GM21576 (cell line): ENCODE measurements at regions not wholly inside any gene's neighbourhood (a gene's known extent, or its start where the extent isn't known, plus 50 kb on each side); places are given as distances from the start of the nearest gene placed in this dataset.
"Not testable (repeated sequence)": the region's sequence is repeated elsewhere in the genome, so short reads cannot be mapped to it uniquely, and the experiment has no call there.

ENCODE experiments used
- ATAC-seq: cut with Tn5 transposase; IDR thresholded peaks from one replicate; pipeline ENCODE4 v1.9.1; 2021; ENCODE audit warnings: mild to moderate bottlenecking, moderate library complexity; ENCODE audit not compliant: unreplicated experiment

DNA sequence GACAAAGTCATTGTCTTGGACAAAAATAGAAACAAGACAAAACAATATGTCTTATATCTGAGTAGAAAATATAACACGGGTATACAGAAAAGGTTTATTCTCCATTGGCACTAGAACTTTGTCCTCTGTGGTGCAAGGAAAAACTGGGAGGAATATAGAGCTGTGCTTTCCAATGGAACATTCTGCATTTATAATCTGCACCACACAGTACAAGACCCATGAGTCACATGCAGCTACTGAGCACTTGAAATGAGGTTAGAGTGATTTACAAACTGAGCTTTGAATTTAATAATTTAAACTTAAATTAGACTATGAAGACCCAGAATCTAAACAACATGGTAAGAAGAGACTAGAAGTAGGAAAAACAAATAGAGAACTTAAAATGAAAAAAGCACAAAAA, 86.1 kb downstream of the RAP2A start:
- no peak for ATAC-seq

- ATAC-seq: no peak
These were observed 86.9 kb downstream of the RAP2A start for GRCh38 chr13:97520866-97521265.

DNA sequence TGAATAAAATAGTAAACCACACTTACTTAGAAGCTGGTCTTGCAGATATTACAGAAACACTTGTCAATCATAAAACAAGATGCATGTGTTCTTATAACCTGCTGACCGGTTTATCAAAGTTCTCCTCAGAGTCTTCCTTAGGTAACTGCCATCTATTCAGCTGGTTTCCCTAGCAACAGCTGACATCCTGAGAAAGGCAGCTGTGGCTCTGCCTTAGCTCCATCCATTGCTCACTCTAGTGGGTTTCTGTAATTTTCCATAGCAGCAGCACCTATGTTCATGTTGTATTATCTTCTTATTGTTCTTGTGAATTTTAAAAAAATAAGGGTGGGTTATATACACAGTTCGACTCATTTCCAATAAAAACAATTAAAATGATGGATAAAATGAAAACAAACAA, 87.8 kb downstream of the RAP2A start:
- no peak for ATAC-seq

- ATAC-seq: no peak
These were observed 88.3 kb downstream of the RAP2A start for GRCh38 chr13:97522243-97522642.

- no peak for ATAC-seq
These were observed 92.6 kb downstream of the RAP2A start for GRCh38 chr13:97526556-97526955.

DNA sequence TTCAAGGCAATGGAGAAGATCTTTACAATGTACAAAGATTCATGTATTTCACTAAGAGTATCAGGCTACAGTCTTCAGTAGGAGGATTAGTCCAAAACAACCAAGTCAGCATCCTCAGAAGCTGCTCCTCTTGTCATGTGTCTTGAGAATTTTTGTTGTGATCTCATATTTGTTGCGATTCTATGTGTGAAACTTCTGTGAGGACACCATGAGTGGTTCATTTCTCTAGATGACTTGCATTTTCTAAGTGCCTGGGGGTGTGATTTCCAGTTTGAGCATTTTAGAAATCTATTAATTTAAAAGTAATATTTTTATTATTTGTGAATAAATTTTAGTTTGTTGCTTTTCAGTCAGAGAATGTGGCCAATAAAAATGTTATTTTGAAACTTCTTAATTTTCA, 94.5 kb downstream of the RAP2A start:
- no peak for ATAC-seq

GRCh38 chr13:97534540-97534939, 100.6 kb downstream of the RAP2A start:
- ATAC-seq: no peak

GRCh38 chr13:97535614-97536013, 101.6 kb downstream of the RAP2A start:
- ATAC-seq: no peak

GRCh38 chr13:97537110-97537509, 103.1 kb downstream of the RAP2A start:
- peak; percentile 81 for ATAC-seq

- no peak for ATAC-seq
These were observed 104.2 kb downstream of the RAP2A start for GRCh38 chr13:97538203-97538602.

DNA sequence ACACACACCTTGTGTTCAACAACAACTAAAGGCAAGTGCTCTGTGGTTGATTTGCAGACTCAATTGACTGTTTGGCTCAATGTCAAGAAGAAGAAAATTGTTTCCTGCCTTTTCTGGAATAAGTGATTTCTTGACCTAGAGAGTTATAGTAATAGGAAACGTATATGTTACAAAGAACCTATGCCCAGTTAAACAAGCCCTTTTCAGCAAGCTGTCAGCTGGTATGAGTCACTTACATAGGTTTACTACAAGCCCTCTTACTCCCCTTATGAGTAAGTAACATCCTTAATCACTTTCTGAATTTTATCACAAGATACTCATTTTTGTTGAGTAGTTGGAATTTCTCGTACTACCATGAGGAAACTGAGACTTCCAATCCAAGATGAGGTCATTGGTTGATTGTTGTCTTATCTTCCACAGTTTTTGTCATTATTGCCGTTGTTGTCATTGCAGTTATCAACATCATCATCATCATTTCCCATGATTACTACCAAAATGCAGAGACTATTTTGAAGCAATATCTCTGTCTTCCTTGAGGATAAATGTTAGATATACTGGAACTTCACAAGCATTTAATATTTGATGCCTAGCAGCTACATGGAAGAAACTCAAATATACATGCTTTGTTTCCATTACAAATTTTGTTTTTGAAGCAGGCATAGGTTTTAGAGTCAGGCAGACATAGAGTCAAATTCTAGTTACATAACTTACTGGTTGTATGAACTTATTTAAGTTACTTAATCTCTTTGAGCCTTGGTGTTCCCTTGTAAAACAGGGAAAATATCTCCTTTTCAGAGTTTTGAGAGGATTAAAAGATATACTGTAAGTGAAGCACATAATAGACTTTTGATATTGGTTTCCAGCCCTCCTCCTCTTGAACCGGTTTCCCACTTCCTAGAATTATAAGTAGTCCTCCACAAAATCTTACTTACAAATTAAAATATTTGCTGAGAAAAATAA, 106.0 kb downstream of the RAP2A start:
- ATAC-seq: no peak

DNA sequence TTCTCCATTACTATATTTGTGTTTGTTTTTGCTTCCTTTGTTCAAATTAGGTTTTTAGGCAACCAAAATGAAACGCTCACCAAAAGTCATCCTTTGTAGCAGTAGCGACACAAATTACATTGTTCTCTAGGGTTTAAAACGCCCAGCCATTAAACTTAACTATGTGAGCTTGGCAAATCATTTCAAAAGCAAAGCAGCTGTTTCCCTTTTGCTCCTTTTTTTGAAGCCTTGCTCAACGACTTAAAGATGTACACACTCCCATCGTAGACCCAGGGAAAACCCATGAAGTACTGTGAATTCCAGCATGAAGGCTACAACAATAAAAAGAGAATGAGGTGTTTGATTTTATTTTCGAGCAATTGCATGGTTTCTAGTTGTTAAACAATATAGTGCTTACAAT, 106.7 kb downstream of the RAP2A start:
- ATAC-seq: no peak

DNA sequence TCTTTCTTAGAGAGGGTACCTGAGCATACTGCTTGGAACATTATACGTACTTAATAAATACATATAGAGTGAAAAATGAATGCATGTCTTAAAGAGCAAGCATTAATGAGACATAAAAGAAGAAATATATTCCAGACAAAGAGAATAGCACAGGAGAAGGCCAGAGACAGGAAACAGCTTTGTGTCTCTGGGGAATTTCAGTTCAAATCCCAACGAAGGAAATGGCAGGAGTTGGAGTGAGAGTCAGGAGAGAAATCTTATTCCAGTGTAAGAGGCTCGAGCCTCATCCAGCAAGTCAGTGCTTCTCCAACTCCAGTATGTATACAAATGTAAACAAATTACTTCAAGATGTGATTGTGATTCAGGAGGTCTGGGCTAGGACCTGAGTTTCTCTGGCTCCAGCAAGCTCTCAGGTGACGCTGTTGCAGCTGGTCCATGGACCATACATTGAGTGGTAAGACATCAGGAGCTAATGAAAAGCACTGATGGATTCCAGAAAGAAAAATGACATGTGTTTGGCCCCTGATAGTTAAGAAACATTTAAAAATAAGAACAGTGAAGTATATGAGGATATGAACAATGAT, 108.2 kb downstream of the RAP2A start:
- no peak for ATAC-seq

GRCh38 chr13:97544031-97544765, 110.2 kb downstream of the RAP2A start:
- no peak for ATAC-seq

GRCh38 chr13:97544971-97545499, 111.1 kb downstream of the RAP2A start:
- ATAC-seq: not testable (repeated sequence)

- ATAC-seq: peak; percentile 87
These were observed 114.2 kb downstream of the RAP2A start for GRCh38 chr13:97548138-97548537.

- ATAC-seq: no peak
These were observed 114.7 kb downstream of the RAP2A start for GRCh38 chr13:97548711-97549110.

DNA sequence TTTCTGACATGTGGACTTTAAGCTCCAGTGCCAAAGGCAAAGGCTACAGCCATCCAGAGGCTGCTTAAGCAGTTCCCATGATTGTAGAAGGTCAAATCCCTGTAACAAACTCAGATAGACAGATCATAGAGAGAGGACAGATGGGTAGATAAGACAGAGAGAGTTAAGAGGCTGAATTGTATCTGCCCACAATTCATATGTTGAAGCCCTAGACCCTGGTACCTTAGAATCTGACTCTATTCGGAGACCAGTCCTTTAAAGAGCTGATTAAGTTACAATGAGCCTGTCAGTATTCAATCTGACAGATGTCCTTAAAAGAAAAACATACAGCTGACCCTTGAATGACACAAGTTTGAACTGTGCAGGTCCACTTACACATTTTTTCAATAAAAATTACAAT, 115.2 kb downstream of the RAP2A start:
- ATAC-seq: no peak

- ATAC-seq: no peak
These were observed 120.5 kb downstream of the RAP2A start for GRCh38 chr13:97554496-97554895.

- ATAC-seq: no peak
These were observed 121.1 kb downstream of the RAP2A start for GRCh38 chr13:97555034-97555433.

GRCh38 chr13:97559030-97559429, 125.1 kb downstream of the RAP2A start:
- ATAC-seq: no peak
